OCI-LY7 (cell line): ENCODE measurements at regions not wholly inside any gene's neighbourhood (a gene's known extent, or its start where the extent isn't known, plus 50 kb on each side); places are given as distances from the start of the nearest gene placed in this dataset.

ENCODE experiments used
- BruUV-seq: library from RNA; stranded (reverse); fragments of 400-500 nt; replicated peaks from 2 replicates; lab custom pipeline; 2021; lab: Mats Ljungman, UMichigan
- CTCF ChIA-PET: fragments of 300-600 bp; sonication (Branson Sonifier 250); formaldehyde crosslinking; loops from one replicate; lab custom pipeline; 2022; ENCODE audit warnings: antibody characterized with exemption; ENCODE audit not compliant: unreplicated experiment; lab: Charles Lee
- POLR2A ChIA-PET: fragments of 300-600 bp; sonication (Branson Sonifier 250); formaldehyde crosslinking; loops from one replicate; lab custom pipeline; 2022; ENCODE audit warnings: antibody characterized with exemption; lab: Charles Lee
- DNase-seq: peaks from one replicate; pipeline ENCODE4 v3.0.0-alpha.2; 2015; ENCODE audit warnings: low spot score
- H2AFZ ChIP-seq: fragments of 200-600 bp; sonication (generic), shearing (Covaris generic); 2 replicates; pipeline ENCODE4 v1.6.1; 2014; ENCODE audit warnings: mild to moderate bottlenecking, antibody characterized with exemption, low read length, moderate library complexity
- H3K27ac ChIP-seq: fragments of 200-600 bp; sonication (generic); 2 replicates; pipeline ENCODE4 v1.5.1; 2014; ENCODE audit warnings: mixed run types, low read depth, mild to moderate bottlenecking, moderate library complexity, low read length, inconsistent platforms; ENCODE audit not compliant: poor library complexity, severe bottlenecking
- H3K36me3 ChIP-seq: fragments of 200-600 bp; sonication (generic); 2 replicates; pipeline ENCODE4 v1.6.1; 2014; ENCODE audit warnings: mild to moderate bottlenecking, antibody characterized with exemption, low read length, moderate library complexity, mixed read lengths; ENCODE audit not compliant: insufficient read depth
- H3K4me1 ChIP-seq: fragments of 200-600 bp; sonication (generic); 2 replicates; pipeline ENCODE4 v1.5.1; 2014; ENCODE audit warnings: mild to moderate bottlenecking, low read length; ENCODE audit not compliant: insufficient read depth, poor library complexity, severe bottlenecking
- H3K4me2 ChIP-seq: fragments of 200-600 bp; sonication (generic); 2 replicates; pipeline ENCODE4 v1.6.1; 2014; ENCODE audit warnings: mild to moderate bottlenecking, low read length
- H3K4me3 ChIP-seq: fragments of 200-600 bp; sonication (generic); 2 replicates; pipeline ENCODE4 v1.5.1; 2014; ENCODE audit warnings: mild to moderate bottlenecking, low read depth, low read length; ENCODE audit not compliant: poor library complexity, severe bottlenecking
- H3K79me2 ChIP-seq: fragments of 200-600 bp; sonication (generic); 2 replicates; pipeline ENCODE4 v1.6.1; 2016; ENCODE audit warnings: low read depth, mild to moderate bottlenecking, low read length, moderate library complexity, mixed read lengths; ENCODE audit not compliant: insufficient read depth
- H3K9me2 ChIP-seq: fragments of 200-600 bp; sonication (generic); 2 replicates; pipeline ENCODE4 v1.6.1; 2016; ENCODE audit warnings: mild to moderate bottlenecking, low read length, mixed read lengths; ENCODE audit not compliant: insufficient read depth
- H3K9me3 ChIP-seq: fragments of 200-600 bp; sonication (generic); 2 replicates; pipeline ENCODE4 v1.6.1; 2014; ENCODE audit warnings: mild to moderate bottlenecking, mixed run types, low read length, mixed read lengths
- H4K20me1 ChIP-seq: fragments of 200-600 bp; sonication (generic); 2 replicates; pipeline ENCODE4 v1.6.1; 2014; ENCODE audit warnings: mild to moderate bottlenecking, antibody characterized with exemption, low read length, moderate library complexity, mixed read lengths; ENCODE audit not compliant: insufficient read depth
- EZH2phosphoT487 ChIP-seq: fragments of 200-600 bp; sonication (generic); IDR thresholded peaks from 2 replicates; pipeline ENCODE4 v1.6.1; 2018; ENCODE audit warnings: low read depth, borderline replicate concordance, mild to moderate bottlenecking, mixed run types, antibody characterized with exemption, low read length, moderate library complexity, mixed read lengths
- intact Hi-C: fragments of 100-400 bp; cut with micrococcal nuclease; formaldehyde crosslinking; loops from one replicate; pipeline ENCODE4 v1.10.0; 2022; ENCODE audit not compliant: unreplicated experiment
- TF ChIP-seq, protein P1 (sequence below): fragments of 200-600 bp; sonication (generic); conservative IDR thresholded peaks from 2 replicates; pipeline ENCODE4 v1.5.1; 2014; ENCODE audit warnings: mild to moderate bottlenecking, antibody characterized with exemption, low read length, moderate library complexity, mixed read lengths

DNA sequence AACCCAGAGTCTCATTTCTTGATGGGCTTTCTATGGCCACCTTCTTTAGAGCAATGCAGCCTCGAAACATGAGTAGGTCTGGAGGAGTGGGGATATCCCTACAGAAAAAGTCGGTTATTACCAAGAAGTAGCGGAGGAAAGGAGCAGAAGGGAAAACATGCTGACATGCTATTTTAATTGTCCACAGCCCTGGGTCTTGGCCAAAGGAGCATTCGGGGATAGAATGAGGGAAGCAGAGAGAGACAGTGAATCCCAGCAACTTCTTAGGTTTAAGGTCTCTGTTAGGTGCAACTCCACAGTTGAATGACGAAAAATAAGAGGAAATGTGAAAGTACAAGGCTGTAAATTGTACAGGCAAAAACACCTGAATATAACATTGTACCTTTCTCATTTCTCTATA is 506.7 kb upstream of the CDH18 start:
- H3K4me2 ChIP-seq, result no peak overlapping the region
- no peak for DNase-seq
- POLR2A ChIA-PET, result no interaction called here
- H4K20me1 ChIP-seq, result no peaks in the 10 kb centered on the region
- H3K27ac ChIP-seq, result no peak overlapping the region
- no peaks in the 10 kb centered on the region for H3K36me3 ChIP-seq
- no peak for TF ChIP-seq EZH2phosphoT487
- TF ChIP-seq, protein P1, sequence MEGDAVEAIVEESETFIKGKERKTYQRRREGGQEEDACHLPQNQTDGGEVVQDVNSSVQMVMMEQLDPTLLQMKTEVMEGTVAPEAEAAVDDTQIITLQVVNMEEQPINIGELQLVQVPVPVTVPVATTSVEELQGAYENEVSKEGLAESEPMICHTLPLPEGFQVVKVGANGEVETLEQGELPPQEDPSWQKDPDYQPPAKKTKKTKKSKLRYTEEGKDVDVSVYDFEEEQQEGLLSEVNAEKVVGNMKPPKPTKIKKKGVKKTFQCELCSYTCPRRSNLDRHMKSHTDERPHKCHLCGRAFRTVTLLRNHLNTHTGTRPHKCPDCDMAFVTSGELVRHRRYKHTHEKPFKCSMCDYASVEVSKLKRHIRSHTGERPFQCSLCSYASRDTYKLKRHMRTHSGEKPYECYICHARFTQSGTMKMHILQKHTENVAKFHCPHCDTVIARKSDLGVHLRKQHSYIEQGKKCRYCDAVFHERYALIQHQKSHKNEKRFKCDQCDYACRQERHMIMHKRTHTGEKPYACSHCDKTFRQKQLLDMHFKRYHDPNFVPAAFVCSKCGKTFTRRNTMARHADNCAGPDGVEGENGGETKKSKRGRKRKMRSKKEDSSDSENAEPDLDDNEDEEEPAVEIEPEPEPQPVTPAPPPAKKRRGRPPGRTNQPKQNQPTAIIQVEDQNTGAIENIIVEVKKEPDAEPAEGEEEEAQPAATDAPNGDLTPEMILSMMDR, result no peak
- no peak overlapping the region for H3K4me3 ChIP-seq
- H3K79me2 ChIP-seq, result no peaks in the 10 kb centered on the region
- H2AFZ ChIP-seq, result no peak overlapping the region
- intact Hi-C loops, result no loop called here
- CTCF ChIA-PET, result no interaction called here
- no peaks in the 10 kb centered on the region for H3K9me2 ChIP-seq
- no peaks in the 10 kb centered on the region for H3K9me3 ChIP-seq
- no peaks in the 10 kb centered on the region for H3K4me1 ChIP-seq
- no TSS peak for BruUV-seq

DNA sequence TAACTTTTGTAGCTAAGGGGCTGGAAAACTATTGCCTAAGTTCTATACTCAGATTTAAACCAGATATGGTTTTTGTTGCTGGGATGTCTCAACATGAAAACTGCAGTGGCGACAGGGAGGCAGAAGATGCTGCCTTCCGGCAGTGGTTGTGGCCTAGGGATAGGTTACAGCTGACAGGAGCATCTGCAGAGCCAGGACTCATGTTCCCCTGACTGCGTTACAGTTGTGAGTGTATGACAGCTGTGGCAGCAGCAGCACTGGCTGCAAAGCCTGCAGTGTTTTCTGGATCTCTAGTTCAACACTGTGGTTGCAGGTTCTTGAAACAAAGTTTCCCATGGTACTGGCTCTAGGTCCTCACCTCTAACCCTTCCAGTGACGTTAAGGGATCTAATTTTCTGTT is 498.8 kb upstream of the CDH18 start:
- BruUV-seq, result no TSS peak
- Histone ChIP-seq H3K9me2 (no peaks in the 10 kb centered on the region), H3K4me2 (no peak overlapping the region), H3K79me2 (no peaks in the 10 kb centered on the region), H3K4me1 (no peaks in the 10 kb centered on the region), H3K36me3 (no peaks in the 10 kb centered on the region), H3K4me3 (no peak overlapping the region), H3K9me3 (no peaks in the 10 kb centered on the region), H3K27ac (no peak overlapping the region), H2AFZ (no peak overlapping the region), H4K20me1 (no peaks in the 10 kb centered on the region)
- TF ChIP-seq, protein P1, result no peak
- TF ChIP-seq EZH2phosphoT487, result no peak
- no peak for DNase-seq
- ChIA-PET CTCF (no interaction called here), POLR2A (no interaction called here)
- intact Hi-C loops, result no loop called here

GRCh38 chr5:20476016-20476415 is 488.0 kb upstream of the CDH18 start:
- Histone ChIP-seq H4K20me1 (no peaks in the 10 kb centered on the region), H3K27ac (no peak overlapping the region), H3K9me2 (no peaks in the 10 kb centered on the region), H3K4me2 (no peak overlapping the region), H3K4me3 (no peak overlapping the region), H3K36me3 (no peaks in the 10 kb centered on the region), H3K4me1 (no peaks in the 10 kb centered on the region), H3K79me2 (no peaks in the 10 kb centered on the region), H2AFZ (no peak overlapping the region), H3K9me3 (0 out of 2 replicates have a peak, but pooled peaks cover 4% of the 10 kb centered on the region)
- DNase-seq, result no peak
- ChIA-PET POLR2A (interaction anchor here (0.6 kb wide), 1 partner anchor 28 kb away, joined by 3 read pairs; no protein-coding TSS in a partner anchor), CTCF (no interaction called here)
- no peak for TF ChIP-seq EZH2phosphoT487
- TF ChIP-seq, protein P1, result no peak
- intact Hi-C loops, result no loop called here
- BruUV-seq, result no TSS peak
